ENCODE measurements at regions not wholly inside any gene's neighbourhood (a gene's known extent, or its start where the extent isn't known, plus 50 kb on each side); places are given as distances from the start of the nearest gene placed in this dataset.

DNA sequence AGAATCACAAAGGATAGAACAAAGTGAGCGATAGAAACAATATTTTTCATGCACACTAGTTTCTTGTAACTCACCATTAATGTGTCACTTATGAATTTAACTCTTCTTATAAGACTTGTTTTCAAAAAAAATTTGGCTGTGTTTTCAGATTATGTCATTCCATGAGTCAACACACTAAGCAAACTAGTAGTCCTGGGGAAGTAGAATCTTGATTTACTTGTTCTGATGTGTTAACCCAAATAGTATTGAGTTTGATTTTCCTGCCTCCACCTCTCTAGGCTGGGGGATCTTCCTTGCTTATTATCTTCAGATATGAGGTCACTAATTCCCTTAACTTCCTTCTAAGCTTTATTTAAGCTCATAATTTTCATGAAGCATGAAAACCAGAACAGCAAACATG lies 151.0 kb upstream of the SEL1L start:
- Mint-ChIP-seq H3K36me3 (no peaks in the 10 kb centered on the region), H3K9me3 (peaks cover 5% of the 10 kb centered on the region; the same call in 1 of the 2 replicates), H3K27ac (no peak overlapping the region), H3K4me3 (no peak overlapping the region), H3K27me3 (ENCODE audit: low read depth) (peaks cover 98% of the 10 kb centered on the region), H3K4me1 (peaks cover 36% of the 10 kb centered on the region)
- DNase-seq (ENCODE audit: low spot score) (no peak), ATAC-seq (no peak)
- TF ChIP-seq KAT7 (CRISPR knock-in tag; IDR thresholded peaks at IDR 0.05; ENCODE audit: borderline replicate concordance), result no peak
- ChIA-PET POLR2A (no interaction called here), CTCF (no interaction called here)

GRCh38 chr14:81686512-81686911 lies 152.9 kb upstream of the SEL1L start:
- Mint-ChIP-seq H3K36me3 (no peaks in the 10 kb centered on the region), H3K27me3 (ENCODE audit: low read depth) (peaks cover 81% of the 10 kb centered on the region), H3K4me1 (peaks cover 17% of the 10 kb centered on the region), H3K9me3 (peaks cover 5% of the 10 kb centered on the region; the same call in 1 of the 2 replicates), H3K4me3 (no peak overlapping the region), H3K27ac (no peak overlapping the region)
- POLR2A ChIA-PET, result interaction anchor here (0.7 kb wide), 1 partner anchor 74 kb away, joined by 3 read pairs; no protein-coding TSS in a partner anchor
- TF ChIP-seq, protein P1, sequence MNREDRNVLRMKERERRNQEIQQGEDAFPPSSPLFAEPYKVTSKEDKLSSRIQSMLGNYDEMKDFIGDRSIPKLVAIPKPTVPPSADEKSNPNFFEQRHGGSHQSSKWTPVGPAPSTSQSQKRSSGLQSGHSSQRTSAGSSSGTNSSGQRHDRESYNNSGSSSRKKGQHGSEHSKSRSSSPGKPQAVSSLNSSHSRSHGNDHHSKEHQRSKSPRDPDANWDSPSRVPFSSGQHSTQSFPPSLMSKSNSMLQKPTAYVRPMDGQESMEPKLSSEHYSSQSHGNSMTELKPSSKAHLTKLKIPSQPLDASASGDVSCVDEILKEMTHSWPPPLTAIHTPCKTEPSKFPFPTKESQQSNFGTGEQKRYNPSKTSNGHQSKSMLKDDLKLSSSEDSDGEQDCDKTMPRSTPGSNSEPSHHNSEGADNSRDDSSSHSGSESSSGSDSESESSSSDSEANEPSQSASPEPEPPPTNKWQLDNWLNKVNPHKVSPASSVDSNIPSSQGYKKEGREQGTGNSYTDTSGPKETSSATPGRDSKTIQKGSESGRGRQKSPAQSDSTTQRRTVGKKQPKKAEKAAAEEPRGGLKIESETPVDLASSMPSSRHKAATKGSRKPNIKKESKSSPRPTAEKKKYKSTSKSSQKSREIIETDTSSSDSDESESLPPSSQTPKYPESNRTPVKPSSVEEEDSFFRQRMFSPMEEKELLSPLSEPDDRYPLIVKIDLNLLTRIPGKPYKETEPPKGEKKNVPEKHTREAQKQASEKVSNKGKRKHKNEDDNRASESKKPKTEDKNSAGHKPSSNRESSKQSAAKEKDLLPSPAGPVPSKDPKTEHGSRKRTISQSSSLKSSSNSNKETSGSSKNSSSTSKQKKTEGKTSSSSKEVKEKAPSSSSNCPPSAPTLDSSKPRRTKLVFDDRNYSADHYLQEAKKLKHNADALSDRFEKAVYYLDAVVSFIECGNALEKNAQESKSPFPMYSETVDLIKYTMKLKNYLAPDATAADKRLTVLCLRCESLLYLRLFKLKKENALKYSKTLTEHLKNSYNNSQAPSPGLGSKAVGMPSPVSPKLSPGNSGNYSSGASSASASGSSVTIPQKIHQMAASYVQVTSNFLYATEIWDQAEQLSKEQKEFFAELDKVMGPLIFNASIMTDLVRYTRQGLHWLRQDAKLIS (CRISPR knock-in tag; IDR thresholded peaks at IDR 0.05; ENCODE audit: borderline replicate concordance), result no peak
- TF ChIP-seq ZSCAN18 (CRISPR knock-in tag; IDR thresholded peaks at IDR 0.05) (no peak), ZBTB21 (CRISPR knock-in tag; IDR thresholded peaks at IDR 0.05; ENCODE audit: borderline replicate concordance) (no peak), TCF7 (CRISPR knock-in tag; IDR thresholded peaks at IDR 0.05; ENCODE audit: low read depth) (no peak), NFE2L1 (CRISPR knock-in tag; IDR thresholded peaks at IDR 0.05) (no peak), ZNF232 (CRISPR knock-in tag; IDR thresholded peaks at IDR 0.05) (no peak), FOXJ3 (CRISPR knock-in tag; IDR thresholded peaks at IDR 0.05; ENCODE audit: borderline replicate concordance) (no peak), RELA (CRISPR knock-in tag; IDR thresholded peaks at IDR 0.05; ENCODE audit: borderline replicate concordance) (no peak), EMX1 (CRISPR knock-in tag; IDR thresholded peaks at IDR 0.05) (no peak), FOXK1 (CRISPR knock-in tag; IDR thresholded peaks at IDR 0.05) (no peak), CBFB (CRISPR knock-in tag; IDR thresholded peaks at IDR 0.05; ENCODE audit: low read depth) (no peak)
- ATAC-seq, result no peak
- CTCF ChIA-PET, result no interaction called here
- DNase-seq (ENCODE audit: low spot score), result no peak

DNA sequence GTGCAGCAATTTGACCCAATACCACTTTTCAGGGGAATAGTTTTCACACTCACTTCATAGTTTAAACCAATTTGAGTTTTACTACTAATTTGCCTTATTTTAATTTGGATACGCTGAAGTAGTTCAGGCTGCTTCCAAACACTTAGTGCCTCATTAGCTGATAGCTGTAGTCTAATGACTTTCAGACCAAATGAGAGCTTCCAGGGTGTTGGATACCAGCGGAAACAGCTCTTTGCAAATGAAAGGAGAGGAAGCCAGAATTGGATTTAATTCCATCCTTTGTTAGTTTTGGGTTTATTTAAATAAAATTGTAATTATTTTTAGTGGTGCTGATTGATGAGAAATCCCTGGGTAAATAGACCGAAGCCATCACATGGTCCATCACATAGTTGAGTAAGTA lies 158.3 kb upstream of the SEL1L start:
- no peak overlapping the region for H3K4me3 Mint-ChIP-seq
- CTCF ChIA-PET, result no interaction called here
- no peak overlapping the region for H3K27ac Mint-ChIP-seq
- no peaks in the 10 kb centered on the region for H3K36me3 Mint-ChIP-seq
- H3K9me3 Mint-ChIP-seq, result peaks cover 5% of the 10 kb centered on the region; the same call in 1 of the 2 replicates
- POLR2A ChIA-PET, result no interaction called here
- H3K4me1 Mint-ChIP-seq, result 0 out of 2 replicates have a peak, but pooled peaks cover 3% of the 10 kb centered on the region
- peaks cover 29% of the 10 kb centered on the region for H3K27me3 Mint-ChIP-seq (ENCODE audit: low read depth)
- no peak for ATAC-seq
- DNase-seq (ENCODE audit: low spot score), result no peak
- TF ChIP-seq ZNF416 (CRISPR knock-in tag; IDR thresholded peaks at IDR 0.05), result no peak
- TF ChIP-seq, protein P2, sequence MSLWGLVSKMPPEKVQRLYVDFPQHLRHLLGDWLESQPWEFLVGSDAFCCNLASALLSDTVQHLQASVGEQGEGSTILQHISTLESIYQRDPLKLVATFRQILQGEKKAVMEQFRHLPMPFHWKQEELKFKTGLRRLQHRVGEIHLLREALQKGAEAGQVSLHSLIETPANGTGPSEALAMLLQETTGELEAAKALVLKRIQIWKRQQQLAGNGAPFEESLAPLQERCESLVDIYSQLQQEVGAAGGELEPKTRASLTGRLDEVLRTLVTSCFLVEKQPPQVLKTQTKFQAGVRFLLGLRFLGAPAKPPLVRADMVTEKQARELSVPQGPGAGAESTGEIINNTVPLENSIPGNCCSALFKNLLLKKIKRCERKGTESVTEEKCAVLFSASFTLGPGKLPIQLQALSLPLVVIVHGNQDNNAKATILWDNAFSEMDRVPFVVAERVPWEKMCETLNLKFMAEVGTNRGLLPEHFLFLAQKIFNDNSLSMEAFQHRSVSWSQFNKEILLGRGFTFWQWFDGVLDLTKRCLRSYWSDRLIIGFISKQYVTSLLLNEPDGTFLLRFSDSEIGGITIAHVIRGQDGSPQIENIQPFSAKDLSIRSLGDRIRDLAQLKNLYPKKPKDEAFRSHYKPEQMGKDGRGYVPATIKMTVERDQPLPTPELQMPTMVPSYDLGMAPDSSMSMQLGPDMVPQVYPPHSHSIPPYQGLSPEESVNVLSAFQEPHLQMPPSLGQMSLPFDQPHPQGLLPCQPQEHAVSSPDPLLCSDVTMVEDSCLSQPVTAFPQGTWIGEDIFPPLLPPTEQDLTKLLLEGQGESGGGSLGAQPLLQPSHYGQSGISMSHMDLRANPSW (CRISPR knock-in tag; conservative IDR thresholded peaks at IDR 0.05; ENCODE audit: low read depth), result no peak
- no peak for TF ChIP-seq TEAD1 (CRISPR knock-in tag; IDR thresholded peaks at IDR 0.05)
- TF ChIP-seq JUN (CRISPR knock-in tag; IDR thresholded peaks at IDR 0.05), result no peak
- TF ChIP-seq, protein P3, sequence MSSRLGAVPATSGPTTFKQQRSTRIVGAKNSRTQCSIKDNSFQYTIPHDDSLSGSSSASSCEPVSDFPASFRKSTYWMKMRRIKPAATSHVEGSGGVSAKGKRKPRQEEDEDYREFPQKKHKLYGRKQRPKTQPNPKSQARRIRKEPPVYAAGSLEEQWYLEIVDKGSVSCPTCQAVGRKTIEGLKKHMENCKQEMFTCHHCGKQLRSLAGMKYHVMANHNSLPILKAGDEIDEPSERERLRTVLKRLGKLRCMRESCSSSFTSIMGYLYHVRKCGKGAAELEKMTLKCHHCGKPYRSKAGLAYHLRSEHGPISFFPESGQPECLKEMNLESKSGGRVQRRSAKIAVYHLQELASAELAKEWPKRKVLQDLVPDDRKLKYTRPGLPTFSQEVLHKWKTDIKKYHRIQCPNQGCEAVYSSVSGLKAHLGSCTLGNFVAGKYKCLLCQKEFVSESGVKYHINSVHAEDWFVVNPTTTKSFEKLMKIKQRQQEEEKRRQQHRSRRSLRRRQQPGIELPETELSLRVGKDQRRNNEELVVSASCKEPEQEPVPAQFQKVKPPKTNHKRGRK (CRISPR knock-in tag; IDR thresholded peaks at IDR 0.05; ENCODE audit: borderline replicate concordance), result no peak
- TF ChIP-seq ZNF232 (CRISPR knock-in tag; IDR thresholded peaks at IDR 0.05), result no peak
- TF ChIP-seq MYBL2 (CRISPR knock-in tag; IDR thresholded peaks at IDR 0.05), result no peak
- TF ChIP-seq TCF7 (CRISPR knock-in tag; IDR thresholded peaks at IDR 0.05; ENCODE audit: low read depth), result no peak
- TF ChIP-seq ESRRA (CRISPR knock-in tag; IDR thresholded peaks at IDR 0.05; ENCODE audit: borderline replicate concordance), result no peak
- TF ChIP-seq, protein P4, sequence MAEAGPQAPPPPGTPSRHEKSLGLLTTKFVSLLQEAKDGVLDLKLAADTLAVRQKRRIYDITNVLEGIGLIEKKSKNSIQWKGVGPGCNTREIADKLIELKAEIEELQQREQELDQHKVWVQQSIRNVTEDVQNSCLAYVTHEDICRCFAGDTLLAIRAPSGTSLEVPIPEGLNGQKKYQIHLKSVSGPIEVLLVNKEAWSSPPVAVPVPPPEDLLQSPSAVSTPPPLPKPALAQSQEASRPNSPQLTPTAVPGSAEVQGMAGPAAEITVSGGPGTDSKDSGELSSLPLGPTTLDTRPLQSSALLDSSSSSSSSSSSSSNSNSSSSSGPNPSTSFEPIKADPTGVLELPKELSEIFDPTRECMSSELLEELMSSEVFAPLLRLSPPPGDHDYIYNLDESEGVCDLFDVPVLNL (CRISPR knock-in tag; IDR thresholded peaks at IDR 0.05; ENCODE audit: borderline replicate concordance, low read depth), result no peak
- TF ChIP-seq ZNF138 (CRISPR knock-in tag; conservative IDR thresholded peaks at IDR 0.05), result no peak

Measured in WTC11 (cell line).